GM21825 (cell line): ENCODE measurements at regions not wholly inside any gene's neighbourhood (a gene's known extent, or its start where the extent isn't known, plus 50 kb on each side); places are given as distances from the start of the nearest gene placed in this dataset.
A peak's percentile ranks its signal among the peaks of the same experiment; 100 is the strongest.

ENCODE experiments used
- ATAC-seq: cut with Tn5 transposase; IDR thresholded peaks from one replicate; pipeline ENCODE4 v1.9.1; 2021; ENCODE audit warnings: mild to moderate bottlenecking, moderate library complexity; ENCODE audit not compliant: unreplicated experiment

GRCh38 chr3:72313308-72313707 lies 528.4 kb upstream of the PROK2 start:
- no peak for ATAC-seq

- no peak for ATAC-seq
Observed at GRCh38 chr3:72312339-72312738, 527.4 kb upstream of the PROK2 start.

- ATAC-seq: no peak
Observed at GRCh38 chr3:72311425-72311824, 526.5 kb upstream of the PROK2 start.

- ATAC-seq: peak; percentile 96
Observed at GRCh38 chr3:72310419-72311380, 525.8 kb upstream of the PROK2 start.

- ATAC-seq: peak; percentile 5
Observed at GRCh38 chr3:72309661-72310418, 524.9 kb upstream of the PROK2 start.

- ATAC-seq: no peak
Observed at GRCh38 chr3:72308641-72309040, 523.7 kb upstream of the PROK2 start.

GRCh38 chr3:72307438-72308115 lies 522.6 kb upstream of the PROK2 start:
- ATAC-seq: no peak

GRCh38 chr3:72306800-72307341 lies 521.9 kb upstream of the PROK2 start:
- ATAC-seq: no peak

GRCh38 chr3:72303926-72304325 lies 519.0 kb upstream of the PROK2 start:
- no peak for ATAC-seq

- no peak for ATAC-seq
Observed at GRCh38 chr3:72301779-72302178, 516.8 kb upstream of the PROK2 start.

- no peak for ATAC-seq
Observed at GRCh38 chr3:72300621-72301020, 515.7 kb upstream of the PROK2 start.

- ATAC-seq: no peak
Observed at GRCh38 chr3:72299823-72300222, 514.9 kb upstream of the PROK2 start.

- no peak for ATAC-seq
Observed at GRCh38 chr3:72299321-72299802, 514.4 kb upstream of the PROK2 start.

GRCh38 chr3:72298201-72299152 lies 513.5 kb upstream of the PROK2 start:
- no peak for ATAC-seq

GRCh38 chr3:72297481-72297880 lies 512.5 kb upstream of the PROK2 start:
- no peak for ATAC-seq

GRCh38 chr3:72296477-72297111 lies 511.6 kb upstream of the PROK2 start:
- no peak for ATAC-seq

- no peak for ATAC-seq
Observed at GRCh38 chr3:72295962-72296450, 511.1 kb upstream of the PROK2 start.

- ATAC-seq: no peak
Observed at GRCh38 chr3:72295276-72295961, 510.5 kb upstream of the PROK2 start.
